Endodermal cell (in vitro differentiated cells): ENCODE measurements at regions not wholly inside any gene's neighbourhood (a gene's known extent, or its start where the extent isn't known, plus 50 kb on each side); places are given as distances from the start of the nearest gene placed in this dataset.

Experiments used
- DNase-seq: peaks from one replicate; pipeline ENCODE4 v3.0.0-alpha.2; 2017
- H3K27ac ChIP-seq: 2 replicates; pipeline ENCODE4 v1.5.1; 2013; ENCODE audit warnings: mild to moderate bottlenecking, low read depth, low read length, moderate library complexity
- H3K27me3 ChIP-seq: 2 replicates; pipeline ENCODE4 v1.6.1; 2013; ENCODE audit warnings: mild to moderate bottlenecking, low read length, moderate library complexity; ENCODE audit not compliant: insufficient read depth, control insufficient read depth, poor library complexity, severe bottlenecking
- H3K36me3 ChIP-seq: 2 replicates; pipeline ENCODE4 v1.7.0; 2013; ENCODE audit warnings: mild to moderate bottlenecking, low read length, moderate library complexity; ENCODE audit not compliant: control insufficient read depth, insufficient read depth
- H3K4me1 ChIP-seq: one replicate; pipeline ENCODE4 v1.7.0; 2013; ENCODE audit warnings: low read length; ENCODE audit not compliant: control insufficient read depth, insufficient read depth
- H3K4me3 ChIP-seq: 2 replicates; pipeline ENCODE4 v1.5.1; 2013; ENCODE audit warnings: mild to moderate bottlenecking, low read length, moderate library complexity
- H3K9ac ChIP-seq: 2 replicates; pipeline ENCODE4 v1.6.1; 2013; ENCODE audit warnings: mild to moderate bottlenecking, low read length, moderate library complexity; ENCODE audit not compliant: poor library complexity, severe bottlenecking; ENCODE audit errors: extremely low read depth
- H3K9me3 ChIP-seq: 2 replicates; pipeline ENCODE4 v1.6.1; 2013; ENCODE audit warnings: mild to moderate bottlenecking, low read length, moderate library complexity; ENCODE audit not compliant: control insufficient read depth
- H3K27ac Mint-ChIP-seq: 2 replicates; pipeline ENCODE4 v1.8.0; 2020; ENCODE audit warnings: mixed read lengths
- H3K27me3 Mint-ChIP-seq: 2 replicates; pipeline ENCODE4 v1.8.0; 2021; ENCODE audit warnings: mild to moderate bottlenecking, mixed read lengths; ENCODE audit not compliant: insufficient read depth
- H3K36me3 Mint-ChIP-seq: 2 replicates; pipeline ENCODE4 v1.8.0; 2020; ENCODE audit warnings: low read depth, mixed read lengths
- H3K4me1 Mint-ChIP-seq: 2 replicates; pipeline ENCODE4 v1.8.0; 2020; ENCODE audit warnings: mixed read lengths
- H3K4me3 Mint-ChIP-seq: 2 replicates; pipeline ENCODE4 v1.8.0; 2020; ENCODE audit warnings: mild to moderate bottlenecking, moderate library complexity, mixed read lengths
- H3K9me3 Mint-ChIP-seq: 2 replicates; pipeline ENCODE4 v1.8.0; 2020; ENCODE audit warnings: mild to moderate bottlenecking, mixed read lengths
- WGBS, 2 experiments: methylation state at CpG; one replicate each; pipeline versions ENCODE4 v1.1.5 to v1.1.7; 2013; ENCODE audit warnings: missing lambda C conversion rate in 2 of 2, mixed read lengths in 1 of 2; ENCODE audit not compliant: insufficient coverage in 1 of 2, insufficient read length in 1 of 2; 5-methylcytosine and 5-hydroxymethylcytosine counted together
- TF ChIP-seq, protein P1 (sequence below): fragments of 200-600 bp; sonication (generic); conservative IDR thresholded peaks from 2 replicates; pipeline ENCODE4 v1.5.0; 2021; ENCODE audit warnings: antibody characterized with exemption, mild to moderate bottlenecking

GRCh38 chr20:52665441-52665840 lies 306.7 kb upstream of the TSHZ2 start:
- Mint-ChIP-seq H3K4me1 (no peaks in the 10 kb centered on the region), H3K36me3 (no peaks in the 10 kb centered on the region), H3K27ac (no peak overlapping the region), H3K4me3 (no peak overlapping the region), H3K27me3 (peaks cover 9% of the 10 kb centered on the region), H3K9me3 (no peaks in the 10 kb centered on the region)
- H3K4me1 ChIP-seq = no peaks in the 10 kb centered on the region
- H3K9ac ChIP-seq = no peak overlapping the region
- 86 to 95% methylated on average over 1 of the region's 1 CpG for WGBS, 2 experiments
- H3K36me3 ChIP-seq = no peaks in the 10 kb centered on the region
- TF ChIP-seq, protein P1, sequence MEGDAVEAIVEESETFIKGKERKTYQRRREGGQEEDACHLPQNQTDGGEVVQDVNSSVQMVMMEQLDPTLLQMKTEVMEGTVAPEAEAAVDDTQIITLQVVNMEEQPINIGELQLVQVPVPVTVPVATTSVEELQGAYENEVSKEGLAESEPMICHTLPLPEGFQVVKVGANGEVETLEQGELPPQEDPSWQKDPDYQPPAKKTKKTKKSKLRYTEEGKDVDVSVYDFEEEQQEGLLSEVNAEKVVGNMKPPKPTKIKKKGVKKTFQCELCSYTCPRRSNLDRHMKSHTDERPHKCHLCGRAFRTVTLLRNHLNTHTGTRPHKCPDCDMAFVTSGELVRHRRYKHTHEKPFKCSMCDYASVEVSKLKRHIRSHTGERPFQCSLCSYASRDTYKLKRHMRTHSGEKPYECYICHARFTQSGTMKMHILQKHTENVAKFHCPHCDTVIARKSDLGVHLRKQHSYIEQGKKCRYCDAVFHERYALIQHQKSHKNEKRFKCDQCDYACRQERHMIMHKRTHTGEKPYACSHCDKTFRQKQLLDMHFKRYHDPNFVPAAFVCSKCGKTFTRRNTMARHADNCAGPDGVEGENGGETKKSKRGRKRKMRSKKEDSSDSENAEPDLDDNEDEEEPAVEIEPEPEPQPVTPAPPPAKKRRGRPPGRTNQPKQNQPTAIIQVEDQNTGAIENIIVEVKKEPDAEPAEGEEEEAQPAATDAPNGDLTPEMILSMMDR = no peak
- H3K4me3 ChIP-seq = no peak overlapping the region
- no peak for DNase-seq
- peaks cover 3% of the 10 kb centered on the region for H3K27me3 ChIP-seq
- no peak overlapping the region for H3K27ac ChIP-seq
- no peaks in the 10 kb centered on the region for H3K9me3 ChIP-seq

DNA sequence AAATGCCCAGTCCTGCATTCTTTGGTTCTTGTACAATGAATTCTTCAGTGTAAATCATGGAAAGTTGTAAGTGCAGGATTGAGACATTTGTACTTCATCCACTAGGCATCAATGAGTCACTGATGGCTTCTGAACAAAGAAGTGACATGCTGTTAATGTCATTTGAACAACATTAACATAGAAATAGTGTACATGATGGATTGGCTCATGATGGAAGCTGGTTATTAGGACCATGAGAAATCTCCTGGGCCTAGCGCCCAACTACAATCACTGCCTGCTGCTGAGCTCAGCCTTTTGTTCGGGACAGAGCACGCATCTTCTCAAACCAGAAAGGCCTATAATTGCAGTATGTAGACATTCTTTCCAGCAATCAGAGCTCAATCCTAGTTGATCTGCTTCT lies 316.8 kb upstream of the TSHZ2 start:
- H3K4me1 ChIP-seq = no peaks in the 10 kb centered on the region
- peaks cover 4% of the 10 kb centered on the region for H3K27me3 ChIP-seq
- Mint-ChIP-seq H3K27ac (no peak overlapping the region), H3K4me3 (no peak overlapping the region), H3K36me3 (no peaks in the 10 kb centered on the region), H3K4me1 (no peaks in the 10 kb centered on the region), H3K9me3 (no peaks in the 10 kb centered on the region), H3K27me3 (peaks cover 7% of the 10 kb centered on the region)
- 87 to 96% methylated on average over 3 of the region's 3 CpGs for WGBS, 2 experiments
- no peak for DNase-seq
- TF ChIP-seq, protein P1 = no peak
- no peaks in the 10 kb centered on the region for H3K36me3 ChIP-seq
- no peaks in the 10 kb centered on the region for H3K9me3 ChIP-seq
- no peak overlapping the region for H3K4me3 ChIP-seq
- H3K9ac ChIP-seq = no peak overlapping the region
- no peak overlapping the region for H3K27ac ChIP-seq

DNA sequence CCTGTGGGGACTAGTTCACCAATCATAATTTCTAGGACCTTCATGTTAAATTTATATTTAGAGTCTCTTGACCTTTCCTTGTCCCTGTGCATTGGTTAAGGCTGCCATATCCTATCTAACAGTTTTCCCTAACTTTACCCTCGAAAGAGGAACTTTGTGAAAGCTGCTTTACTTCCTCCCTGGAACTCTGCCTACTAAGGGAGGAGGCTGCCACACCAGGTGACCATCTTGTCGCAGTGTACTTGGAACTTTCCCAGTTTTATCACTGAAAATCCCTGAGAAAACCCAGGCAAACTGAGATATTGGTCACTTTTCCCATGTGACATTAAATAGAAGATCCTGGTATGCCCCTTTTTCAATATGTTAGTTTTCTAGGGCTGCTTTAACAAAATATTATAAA lies 317.6 kb upstream of the TSHZ2 start:
- Histone ChIP-seq H3K36me3 (no peaks in the 10 kb centered on the region), H3K4me1 (no peaks in the 10 kb centered on the region), H3K9me3 (no peaks in the 10 kb centered on the region), H3K9ac (no peak overlapping the region), H3K27me3 (peaks cover 4% of the 10 kb centered on the region), H3K27ac (no peak overlapping the region), H3K4me3 (no peak overlapping the region)
- no peaks in the 10 kb centered on the region for H3K4me1 Mint-ChIP-seq
- no peak overlapping the region for H3K27ac Mint-ChIP-seq
- WGBS, 2 experiments = 60 to 78% methylated on average over 1 to 2 of the region's 2 CpGs
- H3K36me3 Mint-ChIP-seq = no peaks in the 10 kb centered on the region
- no peak for DNase-seq
- H3K27me3 Mint-ChIP-seq = peaks cover 9% of the 10 kb centered on the region
- TF ChIP-seq, protein P1 = no peak
- no peaks in the 10 kb centered on the region for H3K9me3 Mint-ChIP-seq
- no peak overlapping the region for H3K4me3 Mint-ChIP-seq
